ENCODE measurements at regions not wholly inside any gene's neighbourhood (a gene's known extent, or its start where the extent isn't known, plus 50 kb on each side); places are given as distances from the start of the nearest gene placed in this dataset.

DNA sequence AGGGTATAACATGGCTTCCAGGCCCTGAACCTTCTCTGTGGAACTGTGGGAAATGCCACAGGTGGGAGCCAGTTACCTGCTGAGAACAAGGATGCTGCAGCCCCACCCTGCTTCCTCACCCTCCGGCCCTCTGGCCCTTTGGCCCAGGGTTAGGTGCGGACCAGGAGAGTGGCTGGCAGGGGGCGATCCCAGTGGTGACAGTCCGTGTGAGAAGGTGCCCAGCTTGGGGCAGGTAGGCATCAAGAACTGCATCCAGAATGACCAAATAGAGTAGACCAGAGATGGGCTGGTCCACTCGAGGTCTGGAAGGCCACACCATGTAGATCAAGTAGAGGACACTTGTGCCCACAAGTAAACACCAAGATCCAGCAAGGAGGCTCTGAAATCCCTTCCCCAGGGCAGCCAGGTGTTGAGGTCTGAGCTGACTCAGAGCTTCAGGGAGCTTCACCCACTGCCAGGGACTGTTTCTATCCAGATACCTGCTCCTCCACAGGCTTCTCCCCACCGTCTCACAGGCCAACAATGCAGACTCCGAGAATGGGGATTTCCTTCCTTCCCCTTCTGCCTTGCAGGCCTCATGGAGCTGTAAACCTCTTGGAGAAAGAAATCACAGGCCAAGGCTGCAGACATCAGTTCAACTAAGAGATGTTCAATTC, 61.4 kb upstream of the ZSWIM6 start:
- H3K27ac ChIP-seq (ENCODE audit: low read length), result no peak overlapping the region
- no peak for TF ChIP-seq POLR2AphosphoS5 (IDR thresholded peaks at IDR 0.05; ENCODE audit: low read depth, low read length)
- H3K4me3 ChIP-seq (ENCODE audit: low read depth in 2 of 2, low read length in 2 of 2), result no peak overlapping the region
- no peak for DNase-seq (ENCODE audit: low read depth, low spot score)
- CTCF ChIA-PET, result no interaction called here
- H3K4me1 ChIP-seq (ENCODE audit: control insufficient read depth, insufficient read depth, low read length), result no peaks in the 10 kb centered on the region
- ATAC-seq, result no peak
- no peaks in the 10 kb centered on the region for H3K36me3 ChIP-seq (ENCODE audit: control insufficient read depth, insufficient read depth, low read length)
- no TSS peak for BruUV-seq (replicated peaks)
- intact Hi-C loops (cut with micrococcal nuclease; ENCODE audit: unreplicated experiment), result no loop called here
- POLR2A ChIA-PET, result no interaction called here
- H3K9me3 ChIP-seq (ENCODE audit: control insufficient read depth, insufficient read depth, low read depth, low read length), result no peaks in the 10 kb centered on the region
- no peaks in the 10 kb centered on the region for H3K27me3 ChIP-seq (ENCODE audit: control insufficient read depth, insufficient read depth, low read length)
- in situ Hi-C loops (cut with HindIII; ENCODE audit: low pct_unique_long_range_greater_than_20kb, low sequenced_read_pairs), result no loop called here

DNA sequence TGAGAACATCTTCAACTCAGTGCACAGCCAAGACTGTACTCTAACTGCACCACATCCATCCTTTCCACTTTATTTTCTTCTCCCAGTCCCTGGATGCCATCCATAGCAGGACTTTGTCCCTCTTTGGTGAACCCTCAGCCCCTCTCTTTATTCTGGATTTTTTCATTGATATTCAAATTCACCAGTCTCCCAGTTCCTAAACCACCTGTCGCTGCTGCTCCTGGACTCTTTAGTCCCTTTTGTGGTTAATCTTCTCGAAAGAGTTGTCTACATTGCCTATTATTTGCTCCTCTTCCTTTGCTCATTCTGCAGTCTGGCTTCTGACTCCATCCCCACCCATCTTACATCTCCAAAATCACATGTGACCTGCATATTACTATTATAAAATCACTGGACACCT, 59.4 kb upstream of the ZSWIM6 start:
- no peak for DNase-seq (ENCODE audit: low read depth, low spot score)
- Histone ChIP-seq H3K27me3 (ENCODE audit: control insufficient read depth, insufficient read depth, low read length) (no peaks in the 10 kb centered on the region), H3K27ac (ENCODE audit: low read length) (no peak overlapping the region), H3K9me3 (ENCODE audit: control insufficient read depth, insufficient read depth, low read depth, low read length) (no peaks in the 10 kb centered on the region), H3K4me3 (ENCODE audit: low read depth in 2 of 2, low read length in 2 of 2) (no peak overlapping the region), H3K4me1 (ENCODE audit: control insufficient read depth, insufficient read depth, low read length) (no peaks in the 10 kb centered on the region), H3K36me3 (ENCODE audit: control insufficient read depth, insufficient read depth, low read length) (no peaks in the 10 kb centered on the region)
- CTCF ChIA-PET, result no interaction called here
- BruUV-seq (replicated peaks), result no TSS peak
- POLR2A ChIA-PET, result no interaction called here
- TF ChIP-seq POLR2AphosphoS5 (IDR thresholded peaks at IDR 0.05; ENCODE audit: low read depth, low read length) (no peak), TCF7L2 (IDR thresholded peaks at IDR 0.05; ENCODE audit: low read depth, low read length) (no peak), SIN3A (IDR thresholded peaks at IDR 0.05; ENCODE audit: borderline replicate concordance, insufficient read depth, low read depth, low read length) (no peak)
- TF ChIP-seq, protein P1, sequence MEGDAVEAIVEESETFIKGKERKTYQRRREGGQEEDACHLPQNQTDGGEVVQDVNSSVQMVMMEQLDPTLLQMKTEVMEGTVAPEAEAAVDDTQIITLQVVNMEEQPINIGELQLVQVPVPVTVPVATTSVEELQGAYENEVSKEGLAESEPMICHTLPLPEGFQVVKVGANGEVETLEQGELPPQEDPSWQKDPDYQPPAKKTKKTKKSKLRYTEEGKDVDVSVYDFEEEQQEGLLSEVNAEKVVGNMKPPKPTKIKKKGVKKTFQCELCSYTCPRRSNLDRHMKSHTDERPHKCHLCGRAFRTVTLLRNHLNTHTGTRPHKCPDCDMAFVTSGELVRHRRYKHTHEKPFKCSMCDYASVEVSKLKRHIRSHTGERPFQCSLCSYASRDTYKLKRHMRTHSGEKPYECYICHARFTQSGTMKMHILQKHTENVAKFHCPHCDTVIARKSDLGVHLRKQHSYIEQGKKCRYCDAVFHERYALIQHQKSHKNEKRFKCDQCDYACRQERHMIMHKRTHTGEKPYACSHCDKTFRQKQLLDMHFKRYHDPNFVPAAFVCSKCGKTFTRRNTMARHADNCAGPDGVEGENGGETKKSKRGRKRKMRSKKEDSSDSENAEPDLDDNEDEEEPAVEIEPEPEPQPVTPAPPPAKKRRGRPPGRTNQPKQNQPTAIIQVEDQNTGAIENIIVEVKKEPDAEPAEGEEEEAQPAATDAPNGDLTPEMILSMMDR (IDR thresholded peaks at IDR 0.05), result no peak
- TF ChIP-seq, protein P2, sequence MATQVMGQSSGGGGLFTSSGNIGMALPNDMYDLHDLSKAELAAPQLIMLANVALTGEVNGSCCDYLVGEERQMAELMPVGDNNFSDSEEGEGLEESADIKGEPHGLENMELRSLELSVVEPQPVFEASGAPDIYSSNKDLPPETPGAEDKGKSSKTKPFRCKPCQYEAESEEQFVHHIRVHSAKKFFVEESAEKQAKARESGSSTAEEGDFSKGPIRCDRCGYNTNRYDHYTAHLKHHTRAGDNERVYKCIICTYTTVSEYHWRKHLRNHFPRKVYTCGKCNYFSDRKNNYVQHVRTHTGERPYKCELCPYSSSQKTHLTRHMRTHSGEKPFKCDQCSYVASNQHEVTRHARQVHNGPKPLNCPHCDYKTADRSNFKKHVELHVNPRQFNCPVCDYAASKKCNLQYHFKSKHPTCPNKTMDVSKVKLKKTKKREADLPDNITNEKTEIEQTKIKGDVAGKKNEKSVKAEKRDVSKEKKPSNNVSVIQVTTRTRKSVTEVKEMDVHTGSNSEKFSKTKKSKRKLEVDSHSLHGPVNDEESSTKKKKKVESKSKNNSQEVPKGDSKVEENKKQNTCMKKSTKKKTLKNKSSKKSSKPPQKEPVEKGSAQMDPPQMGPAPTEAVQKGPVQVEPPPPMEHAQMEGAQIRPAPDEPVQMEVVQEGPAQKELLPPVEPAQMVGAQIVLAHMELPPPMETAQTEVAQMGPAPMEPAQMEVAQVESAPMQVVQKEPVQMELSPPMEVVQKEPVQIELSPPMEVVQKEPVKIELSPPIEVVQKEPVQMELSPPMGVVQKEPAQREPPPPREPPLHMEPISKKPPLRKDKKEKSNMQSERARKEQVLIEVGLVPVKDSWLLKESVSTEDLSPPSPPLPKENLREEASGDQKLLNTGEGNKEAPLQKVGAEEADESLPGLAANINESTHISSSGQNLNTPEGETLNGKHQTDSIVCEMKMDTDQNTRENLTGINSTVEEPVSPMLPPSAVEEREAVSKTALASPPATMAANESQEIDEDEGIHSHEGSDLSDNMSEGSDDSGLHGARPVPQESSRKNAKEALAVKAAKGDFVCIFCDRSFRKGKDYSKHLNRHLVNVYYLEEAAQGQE (IDR thresholded peaks at IDR 0.05; ENCODE audit: insufficient read depth in 1 of 2, low read depth in 2 of 2, low read length in 1 of 2), result no peak
- in situ Hi-C loops (cut with HindIII; ENCODE audit: low pct_unique_long_range_greater_than_20kb, low sequenced_read_pairs), result no loop called here
- no peak for ATAC-seq
- intact Hi-C loops (cut with micrococcal nuclease; ENCODE audit: unreplicated experiment), result no loop called here

DNA sequence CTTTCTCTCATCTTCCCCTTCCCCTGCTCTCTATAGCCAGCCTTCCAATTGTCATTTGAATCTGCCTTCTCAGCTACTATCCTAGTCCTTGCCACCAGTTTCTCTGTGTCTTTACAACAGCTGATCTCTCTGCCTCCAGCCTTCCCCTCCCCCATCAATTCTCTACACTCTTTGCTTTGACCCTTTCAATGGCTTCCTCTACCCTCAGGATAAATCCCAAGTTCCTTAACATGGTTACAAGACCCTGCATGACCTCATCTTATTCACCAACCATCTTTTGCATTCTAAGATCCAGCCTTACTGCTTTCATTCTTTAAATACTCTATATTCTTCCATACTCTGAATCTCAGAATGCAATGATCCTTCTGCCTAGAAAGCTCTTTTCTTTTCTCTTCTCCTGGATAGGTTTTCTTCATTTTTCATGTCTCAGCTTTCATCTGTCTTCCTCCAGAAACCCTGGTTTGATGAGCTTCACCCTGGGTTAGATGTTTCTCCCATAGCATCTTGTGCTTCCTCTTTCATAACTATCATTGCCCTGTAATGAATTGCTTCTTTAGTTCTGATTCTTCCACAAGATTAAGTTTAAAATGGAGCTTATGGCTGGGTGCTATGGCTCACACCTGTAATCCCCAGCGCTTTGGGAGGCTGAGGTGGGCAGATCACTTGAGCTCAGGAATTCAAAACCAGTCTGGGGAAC, 58.6 kb upstream of the ZSWIM6 start:
- no TSS peak for BruUV-seq (replicated peaks)
- Histone ChIP-seq H3K4me1 (ENCODE audit: control insufficient read depth, insufficient read depth, low read length) (no peaks in the 10 kb centered on the region), H3K36me3 (ENCODE audit: control insufficient read depth, insufficient read depth, low read length) (no peaks in the 10 kb centered on the region), H3K4me3 (ENCODE audit: low read depth in 2 of 2, low read length in 2 of 2) (no peak overlapping the region), H3K27ac (ENCODE audit: low read length) (no peak overlapping the region), H3K27me3 (ENCODE audit: control insufficient read depth, insufficient read depth, low read length) (no peaks in the 10 kb centered on the region), H3K9me3 (ENCODE audit: control insufficient read depth, insufficient read depth, low read depth, low read length) (no peaks in the 10 kb centered on the region)
- ATAC-seq (no peak), DNase-seq (ENCODE audit: low read depth, low spot score) (no peak)
- intact Hi-C loops (cut with micrococcal nuclease; ENCODE audit: unreplicated experiment) (no loop called here), in situ Hi-C loops (cut with HindIII; ENCODE audit: low pct_unique_long_range_greater_than_20kb, low sequenced_read_pairs) (no loop called here)
- POLR2A ChIA-PET, result no interaction called here
- TF ChIP-seq POLR2AphosphoS5 (IDR thresholded peaks at IDR 0.05; ENCODE audit: low read depth, low read length) (no peak), SIN3A (IDR thresholded peaks at IDR 0.05; ENCODE audit: borderline replicate concordance, insufficient read depth, low read depth, low read length) (no peak), TCF7L2 (IDR thresholded peaks at IDR 0.05; ENCODE audit: low read depth, low read length) (no peak)
- TF ChIP-seq, protein P2 (IDR thresholded peaks at IDR 0.05; ENCODE audit: insufficient read depth in 1 of 2, low read depth in 2 of 2, low read length in 1 of 2), result no peak
- TF ChIP-seq, protein P1 (IDR thresholded peaks at IDR 0.05), result no peak
- CTCF ChIA-PET, result interaction anchor here (0.7 kb wide), 1 partner anchor 57 kb away, joined by 3 read pairs; no protein-coding TSS in a partner anchor
